ENCODE measurements at regions not wholly inside any gene's neighbourhood (a gene's known extent, or its start where the extent isn't known, plus 50 kb on each side); places are given as distances from the start of the nearest gene placed in this dataset.

- TF ChIP-seq CTCF (IDR thresholded peaks at IDR 0.05) = no peak
These were observed 332.7 kb upstream of the THBS1 start for GRCh38 chr15:39248204-39248603.

GRCh38 chr15:39250001-39250400 is 330.9 kb upstream of the THBS1 start:
- no peak for TF ChIP-seq CTCF (IDR thresholded peaks at IDR 0.05)

- TF ChIP-seq CTCF (IDR thresholded peaks at IDR 0.05) = no peak
These were observed 330.3 kb upstream of the THBS1 start for GRCh38 chr15:39250460-39251186.

GRCh38 chr15:39251413-39252133 is 329.3 kb upstream of the THBS1 start:
- no peak for TF ChIP-seq CTCF (IDR thresholded peaks at IDR 0.05)

GRCh38 chr15:39252134-39252470 is 328.8 kb upstream of the THBS1 start:
- no peak for TF ChIP-seq CTCF (IDR thresholded peaks at IDR 0.05)

- no peak for TF ChIP-seq CTCF (IDR thresholded peaks at IDR 0.05)
These were observed 327.3 kb upstream of the THBS1 start for GRCh38 chr15:39253552-39253951.

- TF ChIP-seq CTCF (IDR thresholded peaks at IDR 0.05) = no peak
These were observed 326.7 kb upstream of the THBS1 start for GRCh38 chr15:39254181-39254580.

Data from LNCAP (cell line).